HCT116 (cell line): ENCODE measurements at regions not wholly inside any gene's neighbourhood (a gene's known extent, or its start where the extent isn't known, plus 50 kb on each side); places are given as distances from the start of the nearest gene placed in this dataset.

Experiments used
- ATAC-seq: fragments of 200-7000 bp; cut with Tn5 transposase; 2 replicates; pipeline ENCODE4 v1.9.1; 2020; ENCODE audit warnings: mild to moderate bottlenecking, moderate library complexity
- BruUV-seq: library from RNA; stranded (reverse); fragments of 400-500 nt; replicated peaks from 2 replicates; lab custom pipeline; 2021; lab: Mats Ljungman, UMichigan
- CTCF ChIA-PET: fragments of 300-600 bp; sonication (Branson Sonifier 250); formaldehyde crosslinking; loops from one replicate; lab custom pipeline; 2021; ENCODE audit warnings: antibody characterized with exemption; lab: Charles Lee
- POLR2A ChIA-PET: fragments of 300-600, 350-600 bp; sonication (Branson Sonifier 250); formaldehyde crosslinking; loops from one replicate; lab custom pipeline; 2021; ENCODE audit warnings: antibody characterized with exemption; lab: Charles Lee
- RAD21 ChIA-PET, 2 experiments: fragments of 300-600 bp; sonication (Branson Sonifier 250); formaldehyde crosslinking; loops; one replicate each; lab custom pipeline; 2023; ENCODE audit warnings: low total read pairs in 2 of 2; ENCODE audit not compliant: uncharacterized antibody in 2 of 2, unreplicated experiment in 2 of 2, low non-redundant PET in 1 of 2; lab: Charles Lee
- DNase-seq: peaks from one replicate; pipeline ENCODE4 v3.0.0-alpha.2; 2010; ENCODE audit warnings: low read depth, low spot score
- H2AFZ ChIP-seq: fragments of 200-600 bp; shearing (Covaris generic), sonication (generic); 2 replicates; pipeline ENCODE4 v1.6.1; 2017; ENCODE audit warnings: low read depth, mixed run types, mixed read lengths, antibody characterized with exemption, low read length; ENCODE audit not compliant: poor library complexity, severe bottlenecking
- H3K27ac ChIP-seq: 2 replicates; pipeline ENCODE4 v1.5.1; 2012; ENCODE audit warnings: low read depth, low read length
- H3K27me3 ChIP-seq: fragments of 200-600 bp; sonication (generic); 2 replicates; pipeline ENCODE4 v1.6.1; 2016; ENCODE audit warnings: mixed run types, low read length, mixed read lengths; ENCODE audit not compliant: insufficient read depth
- H3K36me3 ChIP-seq, 2 experiments: fragments of 200-500 bp in 1 of 2; fragments of 200-600 bp in 1 of 2; sonication (Bioruptor generic) in 1 of 2; sonication (generic) in 1 of 2; 2 replicates each; pipeline versions ENCODE4 v1.5.1 to v1.6.1; 2014 to 2016; ENCODE audit warnings: low read length in 2 of 2, inconsistent platforms in 1 of 2, mixed read lengths in 1 of 2, mixed run types in 1 of 2; ENCODE audit not compliant: insufficient read depth in 2 of 2, control insufficient read depth in 1 of 2
- H3K4me1 ChIP-seq, 2 experiments: fragments of 200-600 bp in 1 of 2; sonication (generic) in 1 of 2; 2 replicates each; pipeline versions ENCODE4 v1.5.1 to v1.6.1; 2012 to 2017; ENCODE audit warnings: low read length in 2 of 2, inconsistent platforms in 1 of 2, mild to moderate bottlenecking in 1 of 2, mixed read lengths in 1 of 2, mixed run types in 1 of 2, moderate library complexity in 1 of 2; ENCODE audit not compliant: insufficient read depth in 2 of 2, control insufficient read depth in 1 of 2
- H3K4me2 ChIP-seq: fragments of 200-600 bp; sonication (generic); 2 replicates; pipeline ENCODE4 v1.6.1; 2017; ENCODE audit warnings: mixed run types, low read length, mixed read lengths
- H3K4me3 ChIP-seq, 2 experiments: fragments of 200-600 bp in 1 of 2; sonication (generic) in 1 of 2; replicated peaks in 1 of 2; 2 replicates each; pipeline ENCODE4 v1.5.1; 2011 to 2016; ENCODE audit warnings: low read length in 2 of 2, control low read depth in 1 of 2, low read depth in 1 of 2, mild to moderate bottlenecking in 1 of 2, mixed read lengths in 1 of 2, mixed run types in 1 of 2
- H3K79me2 ChIP-seq: fragments of 200-600 bp; sonication (generic); 2 replicates; pipeline ENCODE4 v1.6.1; 2017; ENCODE audit warnings: mild to moderate bottlenecking, mixed run types, low read length, moderate library complexity, mixed read lengths; ENCODE audit not compliant: insufficient read depth
- H3K9ac ChIP-seq: fragments of 200-600 bp; sonication (generic); 2 replicates; pipeline ENCODE4 v1.6.1; 2016; ENCODE audit warnings: low read length, mixed read lengths
- H3K9me2 ChIP-seq: fragments of 200-600 bp; sonication (generic), shearing (Covaris generic); 2 replicates; pipeline ENCODE4 v1.6.1; 2017; ENCODE audit warnings: mixed run types, mild to moderate bottlenecking, moderate library complexity; ENCODE audit not compliant: insufficient read depth
- H3K9me3 ChIP-seq, 2 experiments: fragments of 200-500 bp in 1 of 2; fragments of 200-600 bp in 1 of 2; sonication (Bioruptor generic) in 1 of 2; sonication (generic) in 1 of 2; 2 replicates each; pipeline ENCODE4 v1.6.1; 2014 to 2017; ENCODE audit warnings: low read length in 2 of 2, mixed read lengths in 2 of 2, inconsistent platforms in 1 of 2, low read depth in 1 of 2, mild to moderate bottlenecking in 1 of 2, mixed run types in 1 of 2, moderate library complexity in 1 of 2; ENCODE audit not compliant: control insufficient read depth in 1 of 2, insufficient read depth in 1 of 2
- H4K20me1 ChIP-seq: fragments of 200-600 bp; sonication (generic), shearing (Covaris generic); 2 replicates; pipeline ENCODE4 v1.6.1; 2017; ENCODE audit warnings: mixed run types, mild to moderate bottlenecking, moderate library complexity; ENCODE audit not compliant: insufficient read depth
- ATF3 ChIP-seq: IDR thresholded peaks from 2 replicates; pipeline ENCODE4 v1.6.1; 2012
- CBX3 ChIP-seq: IDR thresholded peaks from 2 replicates; pipeline ENCODE4 v1.6.1; 2012; ENCODE audit warnings: low read depth
- ELF1 ChIP-seq: IDR thresholded peaks from 2 replicates; pipeline ENCODE4 v1.6.1; 2012; ENCODE audit warnings: low read depth, borderline replicate concordance
- EZH2 ChIP-seq: fragments of 200-600 bp; sonication (generic); IDR thresholded peaks from 2 replicates; pipeline ENCODE4 v1.6.1; 2017; ENCODE audit warnings: antibody characterized with exemption, mixed run types
- POLR2A ChIP-seq: IDR thresholded peaks from 2 replicates; pipeline ENCODE4 v1.7.0; 2011; ENCODE audit warnings: borderline replicate concordance; ENCODE audit not compliant: insufficient read depth, insufficient read length; ENCODE audit errors: extremely low read depth
- RAD21 ChIP-seq: IDR thresholded peaks from 2 replicates; pipeline ENCODE4 v1.6.1; 2012; ENCODE audit warnings: low read depth, mild to moderate bottlenecking
- REST ChIP-seq: IDR thresholded peaks from 2 replicates; pipeline ENCODE4 v1.6.1; 2012; ENCODE audit warnings: low read depth
- ZFX ChIP-seq: fragments of 450-650 bp; IDR thresholded peaks from 2 replicates; pipeline ENCODE4 v1.6.1; 2017
- intact Hi-C: fragments of 100-400 bp; cut with micrococcal nuclease; formaldehyde crosslinking; loops from 2 replicates; pipeline ENCODE4 v1.10.0; 2022

- Histone ChIP-seq H3K27me3 (peaks cover 24% of the 10 kb centered on the region), H3K4me1 (0 out of 4 replicates have a peak, but pooled peaks cover 0 to 3% of the 10 kb centered on the region in 2 experiments), H3K79me2 (no peaks in the 10 kb centered on the region), H3K27ac (no peak overlapping the region), H3K9me3 (no peaks in the 10 kb centered on the region; a peak in 1 of 4 replicates), H3K9ac (no peak overlapping the region), H3K36me3 (no peaks in the 10 kb centered on the region), H3K4me3 (no peak overlapping the region), H4K20me1 (no peaks in the 10 kb centered on the region), H3K4me2 (no peak overlapping the region)
- intact Hi-C loops, result no loop called here
- no peak for ATAC-seq
- CTCF ChIA-PET, result no interaction called here
- RAD21 ChIA-PET, result no interaction called here
- DNase-seq, result no peak
- TF ChIP-seq EZH2 (no peak), POLR2A (no peak), ELF1 (no peak), CBX3 (no peak), RAD21 (no peak), ZFX (no peak), ATF3 (no peak)
- TF ChIP-seq, all 23 proteins: peak for 0
- POLR2A ChIA-PET, result no interaction called here
- no peak overlapping the region for H2AFZ ChIP-seq
- H3K9me2 ChIP-seq, result no peaks in the 10 kb centered on the region
- no TSS peak for BruUV-seq
Observed at GRCh38 chr22:27230189-27230588, 571.4 kb downstream of the MN1 start.

GRCh38 chr22:27231266-27231665 lies 570.3 kb downstream of the MN1 start:
- Histone ChIP-seq H3K4me2 (no peak overlapping the region), H4K20me1 (no peaks in the 10 kb centered on the region), H2AFZ (no peak overlapping the region), H3K79me2 (no peaks in the 10 kb centered on the region), H3K36me3 (no peaks in the 10 kb centered on the region), H3K27ac (no peak overlapping the region), H3K9me3 (no peaks in the 10 kb centered on the region; a peak in 1 of 4 replicates), H3K27me3 (peaks cover 28% of the 10 kb centered on the region), H3K9me2 (no peaks in the 10 kb centered on the region), H3K4me3 (no peak overlapping the region), H3K4me1 (0 out of 4 replicates have a peak, but pooled peaks cover 0 to 3% of the 10 kb centered on the region in 2 experiments), H3K9ac (no peak overlapping the region)
- no peak for DNase-seq
- BruUV-seq, result no TSS peak
- ChIA-PET RAD21 (no interaction called here), CTCF (no interaction called here), POLR2A (no interaction called here)
- TF ChIP-seq REST (no peak), POLR2A (no peak)
- ATAC-seq, result no peak
- intact Hi-C loops, result no loop called here
